ENCODE measurements at regions not wholly inside any gene's neighbourhood (a gene's known extent, or its start where the extent isn't known, plus 50 kb on each side); places are given as distances from the start of the nearest gene placed in this dataset.
A peak's percentile ranks its signal among the peaks of the same experiment; 100 is the strongest.
"Not testable (repeated sequence)": the region's sequence is repeated elsewhere in the genome, so short reads cannot be mapped to it uniquely, and the experiment has no call there.

DNA sequence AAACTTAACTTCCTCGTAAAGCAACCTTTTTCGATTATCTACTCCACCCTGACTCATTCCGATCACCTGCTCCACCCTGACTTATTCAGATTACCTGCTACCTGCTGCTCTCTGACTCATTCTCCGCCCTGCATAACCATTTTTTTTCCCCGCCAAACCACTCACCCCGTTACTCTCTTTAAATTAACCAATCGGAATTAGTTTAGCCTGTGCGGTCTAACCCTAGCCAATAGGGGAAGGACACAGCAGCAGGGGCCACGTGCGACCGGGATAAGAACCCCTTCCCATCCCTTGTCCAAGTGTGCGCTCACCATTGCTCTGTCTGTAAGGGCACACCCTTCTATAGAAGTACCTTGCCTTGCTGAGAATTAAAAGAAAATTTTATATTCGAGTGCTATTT lies 75.5 kb upstream of the UBASH3B start:
- H3K27ac Mint-ChIP-seq; POLR2A ChIA-PET; H3K27me3 Mint-ChIP-seq; ATAC-seq; H3K4me1 Mint-ChIP-seq; H3K9me3 Mint-ChIP-seq (ENCODE audit: low read depth); DNase-seq; H3K4me3 Mint-ChIP-seq; H3K36me3 Mint-ChIP-seq (ENCODE audit: low read depth): not testable (repeated sequence)
- intact Hi-C loops (cut with DNase I, micrococcal nuclease), result loop anchor here (1.0 to 5.0 kb wide), 9 partner anchors 49 to 443 kb away; partner anchors contain the start of gene UBASH3B (in 1 of the 2)
- CTCF ChIA-PET, result interaction anchor here (0.6 to 7.9 kb wide), 34 partner anchors 8 to 925 kb away, joined by 3 to 72 read pairs (median 4); partner anchors contain the start of gene CRTAM

DNA sequence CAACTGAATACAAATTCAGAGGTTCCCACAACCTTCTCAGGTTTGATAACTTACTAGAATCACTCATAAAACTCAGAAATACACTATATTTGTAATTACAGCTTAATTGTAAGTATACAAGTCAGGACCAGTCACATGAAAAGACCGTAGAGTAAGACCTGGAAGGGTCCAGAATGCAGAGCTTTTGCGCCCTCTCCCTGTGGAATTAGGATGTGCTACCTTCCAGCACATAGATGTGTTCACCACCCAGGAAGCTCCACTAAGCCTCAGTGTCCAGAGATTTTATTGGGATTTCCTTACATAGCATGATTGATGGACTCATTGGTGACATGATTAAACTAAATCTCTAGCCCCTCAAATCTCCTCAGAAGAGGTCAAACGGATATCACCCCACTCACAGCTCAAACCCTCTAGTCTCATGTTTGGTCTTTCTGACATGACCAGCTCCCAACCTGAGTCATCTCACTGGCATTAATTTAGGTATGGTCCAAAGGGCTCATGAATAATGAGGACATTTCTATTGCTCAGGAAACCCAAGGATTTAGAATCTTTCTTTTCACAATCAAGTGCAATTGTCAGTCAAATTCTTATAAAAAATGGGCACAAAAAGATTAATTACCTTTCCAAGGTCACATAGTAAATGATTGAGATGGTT lies 77.2 kb upstream of the UBASH3B start:
- ChIA-PET CTCF (interaction anchor here (0.6 to 7.9 kb wide), 9 partner anchors 53 to 372 kb away, joined by 3 to 72 read pairs (median 4); no protein-coding TSS in a partner anchor), POLR2A (no interaction called here)
- H3K27ac Mint-ChIP-seq, result no peak overlapping the region
- no peak for ATAC-seq
- peaks cover 8% of the 10 kb centered on the region for H3K4me1 Mint-ChIP-seq
- intact Hi-C loops (cut with DNase I, micrococcal nuclease), result no loop called here
- no peaks in the 10 kb centered on the region for H3K9me3 Mint-ChIP-seq (ENCODE audit: low read depth)
- DNase-seq, result peak; percentile 16
- H3K4me3 Mint-ChIP-seq, result no peak overlapping the region
- no peaks in the 10 kb centered on the region for H3K27me3 Mint-ChIP-seq
- H3K36me3 Mint-ChIP-seq (ENCODE audit: low read depth), result no peaks in the 10 kb centered on the region

DNA sequence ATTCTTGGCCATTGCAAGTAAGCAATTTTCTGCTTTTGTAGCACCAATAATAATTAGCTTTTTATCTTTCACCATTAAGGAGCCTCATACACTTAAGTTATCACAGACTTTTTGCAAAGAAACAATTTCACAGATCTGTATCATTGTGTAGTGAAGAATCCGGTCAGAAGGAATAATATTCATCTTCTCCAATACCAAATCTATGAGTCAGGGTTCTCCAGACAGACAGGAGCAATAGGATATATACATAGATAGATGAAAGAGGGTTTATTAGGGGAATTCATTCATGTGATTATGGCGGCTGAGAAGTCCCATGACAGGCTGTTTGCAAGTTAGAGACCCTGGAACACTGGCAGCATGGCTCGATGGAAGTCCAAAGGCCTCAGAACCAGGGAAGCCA lies 82.9 kb upstream of the UBASH3B start:
- ATAC-seq (no peak), DNase-seq (no peak)
- Mint-ChIP-seq H3K4me1 (no peaks in the 10 kb centered on the region), H3K27ac (no peak overlapping the region), H3K9me3 (ENCODE audit: low read depth) (no peaks in the 10 kb centered on the region), H3K36me3 (ENCODE audit: low read depth) (no peaks in the 10 kb centered on the region), H3K27me3 (peaks cover 4% of the 10 kb centered on the region), H3K4me3 (no peak overlapping the region)
- ChIA-PET POLR2A (no interaction called here), CTCF (interaction anchor here (1.3 kb wide), 1 partner anchor 8 kb away, joined by 4 read pairs; no protein-coding TSS in a partner anchor)
- intact Hi-C loops (cut with DNase I, micrococcal nuclease), result no loop called here

DNA sequence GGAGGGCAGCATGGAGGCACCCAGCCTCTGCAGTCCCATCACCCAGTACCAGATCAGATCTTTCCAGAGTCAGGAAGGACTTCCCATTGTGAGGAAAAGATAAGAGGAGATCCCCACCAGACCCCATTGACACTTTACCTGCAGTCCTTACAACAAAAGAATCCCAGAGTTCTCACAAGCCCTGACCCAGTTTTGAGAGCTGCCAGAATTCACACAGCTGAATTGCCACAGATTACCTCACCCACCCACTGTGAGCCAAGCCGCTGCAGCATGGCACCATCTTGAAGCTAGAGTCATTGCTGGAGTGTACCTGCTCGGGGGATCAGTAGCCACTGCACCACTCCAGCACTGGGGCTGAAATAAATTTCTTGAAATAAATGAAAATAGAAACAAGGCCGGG lies 91.8 kb upstream of the UBASH3B start:
- Mint-ChIP-seq H3K27me3 (peaks cover 18% of the 10 kb centered on the region), H3K4me3 (no peak overlapping the region), H3K4me1 (no peaks in the 10 kb centered on the region), H3K36me3 (ENCODE audit: low read depth) (no peaks in the 10 kb centered on the region), H3K9me3 (ENCODE audit: low read depth) (no peaks in the 10 kb centered on the region), H3K27ac (no peak overlapping the region)
- DNase-seq (no peak), ATAC-seq (no peak)
- POLR2A ChIA-PET, result no interaction called here
- intact Hi-C loops (cut with DNase I, micrococcal nuclease), result no loop called here
- CTCF ChIA-PET, result interaction anchor here (0.6 kb wide), 1 partner anchor 45 kb away, joined by 3 read pairs; no protein-coding TSS in a partner anchor

DNA sequence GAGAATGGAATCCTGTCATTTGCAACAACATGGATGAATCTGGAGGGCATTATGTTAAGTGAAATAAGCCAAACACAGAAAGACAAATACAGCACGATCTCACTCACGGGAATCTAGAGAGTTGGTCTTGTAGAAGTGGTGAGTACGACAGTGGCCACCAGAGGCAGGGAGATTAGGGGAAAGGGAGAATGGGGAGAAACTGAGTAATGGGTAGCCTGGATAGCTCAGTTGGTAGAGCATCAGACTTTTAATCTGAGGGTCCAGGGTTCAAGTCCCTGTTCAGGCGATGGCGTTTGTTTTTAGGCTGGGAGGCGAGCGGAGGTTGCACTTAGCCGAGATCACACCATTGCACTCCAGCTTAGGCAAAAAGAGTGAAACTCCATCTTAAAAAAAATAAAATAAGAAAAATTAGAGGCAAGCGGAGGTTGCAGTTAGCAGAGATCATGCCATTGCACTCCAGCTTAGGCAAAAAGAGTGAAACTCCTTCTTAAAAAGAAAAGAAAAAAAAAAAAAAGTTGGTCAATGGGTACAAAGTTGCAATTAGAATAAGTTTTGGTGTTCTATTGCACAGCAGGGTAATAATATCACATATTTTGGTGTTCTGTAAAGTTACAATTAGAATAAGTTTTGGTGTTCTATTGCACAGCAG lies 95.7 kb upstream of the UBASH3B start:
- POLR2A ChIA-PET, result no interaction called here
- no peak overlapping the region for H3K4me3 Mint-ChIP-seq
- H3K9me3 Mint-ChIP-seq (ENCODE audit: low read depth), result no peaks in the 10 kb centered on the region
- H3K27me3 Mint-ChIP-seq, result peaks cover 29% of the 10 kb centered on the region
- no peaks in the 10 kb centered on the region for H3K36me3 Mint-ChIP-seq (ENCODE audit: low read depth)
- ATAC-seq, result no peak
- CTCF ChIA-PET, result no interaction called here
- H3K4me1 Mint-ChIP-seq, result no peaks in the 10 kb centered on the region
- intact Hi-C loops (cut with DNase I, micrococcal nuclease), result no loop called here
- DNase-seq, result peak; percentile 14
- H3K27ac Mint-ChIP-seq, result no peak overlapping the region

DNA sequence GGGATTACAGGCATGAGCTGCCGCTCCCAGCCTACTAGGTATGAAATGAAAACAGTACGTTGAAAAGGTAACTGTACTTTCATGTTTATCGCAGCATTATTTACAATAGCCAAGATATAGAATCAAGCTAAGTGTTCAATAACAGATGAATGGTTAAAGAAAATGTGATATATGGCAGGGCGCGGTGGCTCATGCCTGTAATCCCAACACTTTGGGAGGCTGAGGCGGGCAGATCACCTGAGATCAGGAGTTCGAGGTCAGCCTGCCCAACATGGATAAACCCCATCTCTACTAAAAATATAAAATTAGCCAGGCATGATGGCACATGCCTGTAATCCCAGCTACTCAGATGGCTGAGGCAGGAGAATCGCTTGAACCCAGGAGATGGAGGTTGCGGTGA lies 96.3 kb upstream of the UBASH3B start:
- H3K4me1 Mint-ChIP-seq; ATAC-seq; DNase-seq; POLR2A ChIA-PET; H3K4me3 Mint-ChIP-seq; intact Hi-C loops (cut with DNase I, micrococcal nuclease); H3K9me3 Mint-ChIP-seq (ENCODE audit: low read depth); CTCF ChIA-PET; H3K27ac Mint-ChIP-seq; H3K36me3 Mint-ChIP-seq (ENCODE audit: low read depth): not testable (repeated sequence)
- peaks cover 27% of the 10 kb centered on the region for H3K27me3 Mint-ChIP-seq

DNA sequence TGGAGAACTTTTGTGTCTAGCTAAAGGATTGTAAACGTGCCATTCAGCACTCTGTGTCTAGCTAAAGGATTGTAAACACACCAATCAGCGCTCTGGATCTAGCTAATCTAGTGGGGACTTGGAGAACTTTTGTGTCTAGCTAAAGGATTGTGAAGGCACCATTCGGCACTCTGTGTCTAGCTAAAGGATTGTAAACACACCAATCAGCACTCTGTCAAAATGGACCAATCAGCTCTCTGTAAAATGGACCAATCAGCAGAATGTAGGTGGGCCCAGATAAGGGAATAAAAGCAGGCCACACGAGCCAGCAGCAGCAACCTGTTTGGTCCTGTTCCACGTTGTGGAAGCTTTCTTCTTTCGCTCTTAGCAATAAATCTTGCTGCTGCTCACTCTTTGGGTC lies 98.4 kb upstream of the UBASH3B start:
- H3K9me3 Mint-ChIP-seq (ENCODE audit: low read depth); H3K27ac Mint-ChIP-seq; H3K4me1 Mint-ChIP-seq; H3K4me3 Mint-ChIP-seq; POLR2A ChIA-PET; intact Hi-C loops (cut with DNase I, micrococcal nuclease); DNase-seq; ATAC-seq; H3K36me3 Mint-ChIP-seq (ENCODE audit: low read depth): not testable (repeated sequence)
- H3K27me3 Mint-ChIP-seq, result peaks cover 19% of the 10 kb centered on the region
- CTCF ChIA-PET, result interaction anchor here (0.5 to 1.9 kb wide), 6 partner anchors 12 to 1450 kb away, joined by 3 to 6 read pairs (median 3); no protein-coding TSS in a partner anchor

DNA sequence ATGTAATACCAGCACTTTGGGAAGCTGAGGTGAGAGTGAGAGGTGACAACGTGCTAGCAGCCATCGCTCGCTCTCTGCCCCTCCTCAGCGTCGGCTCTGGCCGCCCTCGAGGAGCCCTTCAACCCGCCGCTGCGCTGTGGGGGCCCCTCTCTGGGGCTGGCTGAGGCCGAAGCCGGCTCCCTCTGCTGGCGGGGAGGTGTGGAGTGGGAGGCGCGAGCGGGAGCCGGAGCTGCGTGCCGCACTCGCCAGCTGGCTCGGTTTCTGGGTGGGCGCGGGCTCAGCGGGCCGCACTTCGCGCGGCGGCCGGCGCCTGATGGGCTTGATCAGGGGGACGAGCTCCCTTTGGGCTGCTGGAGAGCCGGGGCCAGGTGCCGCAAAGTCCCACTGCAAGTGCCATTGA lies 98.9 kb upstream of the UBASH3B start:
- no peak overlapping the region for H3K4me3 Mint-ChIP-seq
- POLR2A ChIA-PET, result no interaction called here
- H3K27ac Mint-ChIP-seq, result no peak overlapping the region
- DNase-seq, result peak; percentile 45
- H3K36me3 Mint-ChIP-seq (ENCODE audit: low read depth), result no peaks in the 10 kb centered on the region
- intact Hi-C loops (cut with DNase I, micrococcal nuclease), result no loop called here
- peaks cover 18% of the 10 kb centered on the region for H3K27me3 Mint-ChIP-seq
- ATAC-seq, result peak; percentile 33
- no peaks in the 10 kb centered on the region for H3K9me3 Mint-ChIP-seq (ENCODE audit: low read depth)
- H3K4me1 Mint-ChIP-seq, result no peaks in the 10 kb centered on the region
- CTCF ChIA-PET, result interaction anchor here (0.5 to 1.9 kb wide), 5 partner anchors 11 to 490 kb away, joined by 3 to 6 read pairs (median 3); no protein-coding TSS in a partner anchor

DNA sequence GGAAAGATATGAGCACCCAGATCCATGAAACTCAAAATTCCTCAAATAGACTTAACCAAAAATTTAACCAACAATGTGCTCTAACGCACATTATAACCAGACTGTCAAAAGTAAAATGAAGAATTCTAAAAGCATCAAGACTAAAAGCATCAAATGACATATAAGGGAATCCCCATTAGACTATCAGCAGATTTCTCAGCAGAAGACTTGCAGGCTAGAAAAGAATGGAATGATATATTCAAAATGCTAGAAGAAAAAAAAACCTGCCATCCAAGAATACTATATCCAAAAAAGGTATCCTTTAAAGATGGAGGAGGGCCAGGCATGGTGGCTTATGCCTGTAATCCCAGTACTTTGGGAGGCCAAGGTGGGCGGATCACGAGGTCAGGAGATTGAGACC lies 117.5 kb upstream of the UBASH3B start:
- H3K27me3 Mint-ChIP-seq, result peaks cover 4% of the 10 kb centered on the region
- H3K4me3 Mint-ChIP-seq, result no peak overlapping the region
- H3K9me3 Mint-ChIP-seq (ENCODE audit: low read depth), result peaks cover 13% of the 10 kb centered on the region
- intact Hi-C loops (cut with DNase I, micrococcal nuclease), result no loop called here
- H3K4me1 Mint-ChIP-seq, result no peaks in the 10 kb centered on the region
- ChIA-PET POLR2A (no interaction called here), CTCF (no interaction called here)
- H3K27ac Mint-ChIP-seq, result no peak overlapping the region
- no peak for DNase-seq
- no peaks in the 10 kb centered on the region for H3K36me3 Mint-ChIP-seq (ENCODE audit: low read depth)
- no peak for ATAC-seq

DNA sequence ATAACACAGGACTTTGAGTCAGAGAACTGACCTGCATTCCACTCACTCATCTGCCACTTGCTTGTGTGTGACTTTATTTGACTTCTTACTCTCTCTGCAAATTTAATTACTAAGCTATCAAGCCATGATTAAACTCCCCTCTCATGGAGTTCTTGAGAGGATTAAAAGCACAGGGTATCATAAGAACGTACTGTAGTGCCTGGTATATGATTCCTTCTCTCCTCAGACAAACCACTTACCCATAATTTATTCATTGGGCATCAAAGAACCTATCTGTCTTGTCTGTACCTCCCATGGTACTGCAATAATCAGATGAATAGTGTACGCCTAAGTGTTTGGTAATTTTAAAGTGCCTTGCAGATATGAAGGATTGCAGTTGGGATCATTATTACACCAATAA lies 130.6 kb upstream of the UBASH3B start:
- Mint-ChIP-seq H3K27me3 (peaks cover 22% of the 10 kb centered on the region), H3K36me3 (ENCODE audit: low read depth) (no peaks in the 10 kb centered on the region), H3K27ac (no peak overlapping the region), H3K4me1 (no peaks in the 10 kb centered on the region), H3K4me3 (no peak overlapping the region), H3K9me3 (ENCODE audit: low read depth) (no peaks in the 10 kb centered on the region)
- no peak for DNase-seq
- ChIA-PET POLR2A (no interaction called here), CTCF (no interaction called here)
- intact Hi-C loops (cut with DNase I, micrococcal nuclease), result no loop called here
- no peak for ATAC-seq

DNA sequence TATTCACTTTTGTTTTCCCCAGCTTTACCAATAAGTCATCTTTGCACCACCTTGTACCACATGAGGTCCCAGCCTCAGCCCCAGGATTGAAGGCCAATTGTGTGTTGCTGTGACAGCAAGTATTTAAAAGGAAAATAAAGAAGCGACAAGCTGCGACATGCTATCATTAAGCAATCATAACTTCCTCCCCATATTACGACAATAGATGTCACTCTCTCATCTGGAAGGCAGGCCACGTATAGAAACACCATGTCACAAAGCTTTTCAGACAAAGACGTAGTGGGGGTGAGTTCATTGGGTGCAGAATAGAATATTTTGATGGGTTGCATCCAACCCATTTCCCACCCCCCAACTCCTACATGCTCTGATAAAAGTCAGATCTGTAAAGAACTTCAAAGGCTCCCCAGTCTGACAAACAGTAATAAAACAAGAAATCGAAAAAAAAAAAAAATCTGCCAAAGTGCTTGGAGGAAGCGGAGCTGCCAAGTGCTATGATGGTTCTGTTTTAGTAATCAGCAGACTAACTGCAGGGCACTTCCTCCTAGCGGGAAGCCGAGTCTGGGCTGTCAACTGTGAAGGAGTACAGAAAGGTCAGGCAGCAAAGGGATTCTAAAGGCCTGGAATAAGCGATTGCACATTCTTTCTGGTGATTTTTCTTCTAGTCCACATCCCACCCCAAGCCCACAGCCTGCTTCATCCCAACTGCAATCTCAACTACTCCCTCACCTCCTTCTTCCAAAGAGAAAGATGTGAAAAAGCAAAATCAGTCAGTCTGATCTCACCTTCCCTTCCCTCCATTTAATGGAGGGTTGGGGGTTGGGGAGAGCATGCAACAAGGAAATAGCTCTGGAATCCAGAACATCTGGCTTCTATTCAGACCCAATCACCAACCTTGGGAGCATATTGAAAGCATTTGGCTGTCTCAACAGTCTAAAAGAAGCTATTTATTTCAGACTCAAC lies 131.4 kb upstream of the UBASH3B start:
- POLR2A ChIA-PET, result no interaction called here
- intact Hi-C loops (cut with DNase I, micrococcal nuclease), result no loop called here
- no peak overlapping the region for H3K27ac Mint-ChIP-seq
- H3K9me3 Mint-ChIP-seq (ENCODE audit: low read depth), result no peaks in the 10 kb centered on the region
- H3K27me3 Mint-ChIP-seq, result peaks cover 21% of the 10 kb centered on the region
- no peaks in the 10 kb centered on the region for H3K4me1 Mint-ChIP-seq
- CTCF ChIA-PET, result no interaction called here
- no peaks in the 10 kb centered on the region for H3K36me3 Mint-ChIP-seq (ENCODE audit: low read depth)
- H3K4me3 Mint-ChIP-seq, result no peak overlapping the region
- no peak for ATAC-seq
- DNase-seq, result no peak
